Activated CD8-positive, alpha-beta memory T cell treated with anti-CD3 and anti-CD28 coated beads for 4 hours (primary cell): ENCODE measurements at regions not wholly inside any gene's neighbourhood (a gene's known extent, or its start where the extent isn't known, plus 50 kb on each side); places are given as distances from the start of the nearest gene placed in this dataset.
"Not testable (repeated sequence)": the region's sequence is repeated elsewhere in the genome, so short reads cannot be mapped to it uniquely, and the experiment has no call there.

Source experiments
- DNase-seq, 2 donors: peaks; one replicate each; pipeline ENCODE4 v3.0.0-alpha.2; 2020; ENCODE audit warnings: low read depth in 2 of 2

DNA sequence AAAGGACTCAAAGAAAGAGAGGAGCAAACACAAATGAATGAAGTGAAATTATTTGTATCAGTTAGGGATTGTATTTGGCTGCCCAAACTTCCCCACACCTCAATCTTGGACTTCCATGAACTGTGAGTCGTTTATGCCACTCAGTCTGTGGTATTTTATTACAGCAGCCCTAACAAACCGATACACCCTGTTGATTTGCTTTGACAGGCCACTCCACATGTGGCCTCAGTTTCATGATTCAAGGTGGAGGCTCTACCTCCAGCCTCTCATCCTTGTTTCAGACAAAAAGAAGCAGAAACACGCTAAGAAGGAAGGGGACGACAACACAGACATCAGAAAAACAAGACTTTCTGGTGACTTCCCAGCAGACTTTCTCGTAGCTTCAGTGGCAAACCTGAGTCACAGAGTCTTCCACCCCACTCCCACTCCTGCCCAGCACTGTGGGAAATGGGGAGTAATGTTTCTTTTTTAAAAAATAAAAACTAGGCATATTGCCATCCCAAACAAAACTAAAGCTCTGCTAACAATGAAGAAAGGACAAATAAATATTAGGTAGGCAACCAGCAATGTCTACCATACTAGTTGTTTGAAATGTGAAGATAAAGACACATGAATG is 52.2 kb upstream of the ABCA1 start:
- no peak for DNase-seq

DNA sequence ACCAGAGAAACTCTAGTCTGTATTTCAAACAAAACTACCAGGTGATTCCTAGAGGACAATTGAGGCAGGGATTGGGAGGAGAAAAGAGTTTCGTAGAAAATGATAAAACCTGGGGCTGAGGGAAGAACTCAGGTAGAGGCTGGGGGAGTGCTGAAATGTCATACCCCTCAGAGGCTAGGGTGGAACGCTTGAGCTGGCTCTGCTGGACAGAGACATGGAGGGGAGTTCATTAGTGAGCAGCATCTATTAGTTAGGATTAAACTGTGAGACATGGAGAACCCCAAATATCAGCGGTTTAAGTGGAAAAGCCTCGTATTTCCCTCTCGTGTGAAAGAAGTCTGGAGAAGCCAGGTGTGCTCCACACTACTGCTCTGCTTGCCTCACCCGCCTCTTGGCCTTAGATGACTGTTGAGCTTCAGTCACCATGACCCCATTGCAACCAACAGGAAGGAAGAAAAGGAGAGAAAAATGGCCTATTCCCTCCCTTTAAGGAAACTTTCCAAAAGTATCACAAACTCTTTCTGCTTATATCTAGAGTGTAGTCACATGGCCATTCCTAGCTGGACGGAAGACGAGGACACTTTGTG is 53.7 kb upstream of the ABCA1 start:
- DNase-seq, result no peak

DNA sequence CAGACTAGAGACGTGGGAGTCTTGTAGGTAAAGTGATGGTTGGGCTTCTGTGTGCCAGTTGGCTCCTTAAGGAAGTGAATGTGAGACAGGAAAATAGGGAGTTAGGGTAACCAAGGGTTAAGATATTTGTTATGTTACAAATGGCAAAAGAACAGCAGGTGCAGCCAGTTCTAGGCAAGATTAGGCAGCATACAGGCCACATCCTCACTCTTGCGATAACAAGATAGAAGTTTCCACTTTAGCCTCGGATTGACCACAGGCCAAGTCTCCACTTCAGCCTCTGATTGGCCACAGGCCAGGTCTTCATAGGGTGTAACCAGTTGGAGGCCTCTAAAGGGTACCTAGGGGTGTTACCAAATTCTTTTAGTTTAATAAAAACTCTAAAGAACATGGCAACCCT is 54.6 kb upstream of the ABCA1 start:
- no peak for DNase-seq

DNA sequence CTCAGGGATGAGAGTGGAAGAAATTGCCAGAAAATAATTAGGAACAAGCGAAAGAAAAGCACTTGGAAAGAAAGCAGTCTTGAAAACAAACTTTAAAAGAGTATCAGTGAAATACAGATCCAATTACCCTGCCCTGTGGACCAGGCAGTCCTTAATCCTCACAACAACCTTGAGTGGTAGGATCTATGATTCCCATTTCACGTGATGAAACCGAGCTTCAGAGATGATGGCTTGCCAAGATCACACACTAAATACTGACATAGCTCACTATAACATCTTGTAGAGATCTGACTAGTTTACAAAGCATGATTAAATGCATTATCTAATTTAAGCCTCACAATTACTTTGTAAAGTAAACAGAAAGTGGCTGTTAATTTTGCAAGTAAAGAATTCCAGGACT is 55.5 kb upstream of the ABCA1 start:
- no peak for DNase-seq

DNA sequence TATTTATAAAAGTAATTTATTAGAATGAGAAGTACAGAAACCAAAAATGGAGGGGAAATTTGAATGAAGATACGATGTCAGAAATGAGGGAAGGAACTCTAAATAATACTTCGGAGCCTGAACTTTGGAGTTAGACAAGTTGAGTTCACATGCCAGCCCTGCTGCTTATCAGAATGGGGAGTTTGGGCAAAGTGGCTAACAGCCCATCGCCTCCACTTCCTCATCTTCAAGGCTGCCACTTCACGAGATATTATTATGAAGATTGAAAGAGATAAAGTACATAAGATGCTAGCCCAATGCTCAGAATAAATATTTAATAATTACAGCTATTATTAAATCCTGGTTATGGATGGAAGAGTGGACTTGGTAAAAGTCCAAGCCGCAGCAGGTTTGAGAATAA is 56.2 kb upstream of the ABCA1 start:
- no peak for DNase-seq

DNA sequence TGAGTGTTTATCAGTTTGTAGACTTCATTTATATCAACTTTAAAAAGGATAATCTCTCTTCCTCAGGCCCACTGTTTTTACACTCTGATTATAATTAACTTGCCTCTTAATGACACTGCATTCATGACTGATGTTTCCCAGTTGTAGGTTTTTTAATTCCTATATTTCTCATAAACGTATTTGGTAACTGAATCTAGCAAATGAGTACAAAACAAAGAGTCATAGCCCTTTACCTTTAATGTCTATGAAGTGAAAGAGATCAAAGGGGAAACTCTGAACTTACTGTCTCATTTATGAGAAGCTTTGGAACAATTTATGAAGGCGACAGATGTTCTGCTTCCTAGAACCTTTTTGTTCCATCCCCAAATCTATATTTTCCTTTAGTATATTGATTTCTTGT is 56.6 kb upstream of the ABCA1 start:
- DNase-seq, result no peak

DNA sequence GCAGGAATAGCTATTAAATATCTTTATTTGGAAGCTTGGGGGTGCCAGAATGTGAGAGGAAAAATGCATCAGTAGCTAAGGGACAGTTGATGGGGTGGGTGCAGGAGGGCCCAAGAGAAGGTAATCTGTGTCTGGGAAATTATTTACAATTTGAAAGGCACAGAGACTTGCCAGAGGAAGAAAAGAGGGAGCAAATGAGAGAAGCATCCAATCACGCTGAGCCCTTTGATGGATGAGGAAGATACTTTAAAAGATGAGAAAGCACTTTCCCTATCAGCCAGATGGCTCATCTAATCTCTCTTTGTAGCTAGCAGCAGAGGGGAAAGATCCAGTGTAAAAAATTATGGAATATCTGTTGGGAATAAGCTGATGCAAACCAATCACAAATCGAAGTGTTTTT is 57.0 kb upstream of the ABCA1 start:
- DNase-seq, result no peak

DNA sequence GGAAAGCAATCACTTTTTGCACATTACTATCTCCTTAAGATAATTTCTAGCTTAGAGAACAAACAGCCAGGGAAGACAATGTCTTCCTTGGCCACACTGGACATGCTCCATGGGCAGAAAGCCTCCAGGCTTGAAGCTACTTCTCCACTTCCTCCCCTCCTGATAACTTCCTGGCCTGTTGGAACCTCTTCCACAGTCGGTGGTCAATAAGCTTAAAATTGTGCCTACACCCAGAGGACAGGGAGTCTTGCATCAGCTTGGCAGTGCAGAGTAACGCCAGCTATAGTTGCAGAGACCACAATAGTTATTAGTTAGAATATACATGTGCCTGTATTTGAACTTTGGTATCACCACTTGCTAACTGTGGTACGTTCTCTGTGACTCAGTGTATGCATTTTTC is 58.1 kb upstream of the ABCA1 start:
- no peak for DNase-seq

DNA sequence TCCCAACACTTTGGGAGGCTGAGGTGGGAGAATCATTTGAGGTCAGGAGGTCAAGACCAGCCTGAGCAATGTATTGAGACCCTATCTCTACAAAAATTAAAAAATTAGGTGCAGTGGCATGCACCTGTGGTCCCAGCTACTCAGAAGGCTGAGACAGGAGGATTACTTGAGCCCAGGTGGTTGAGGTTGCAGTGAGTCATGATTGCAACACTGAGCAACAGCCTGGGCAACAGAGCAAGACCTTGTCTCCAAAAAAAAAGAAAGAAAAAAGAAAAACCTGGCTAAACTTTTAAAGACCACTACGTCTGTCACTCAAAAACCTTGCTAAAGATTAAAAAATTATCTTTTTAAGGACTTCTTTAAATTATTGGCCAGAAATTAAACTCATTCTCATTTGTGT is 59.8 kb upstream of the ABCA1 start:
- no peak for DNase-seq

DNA sequence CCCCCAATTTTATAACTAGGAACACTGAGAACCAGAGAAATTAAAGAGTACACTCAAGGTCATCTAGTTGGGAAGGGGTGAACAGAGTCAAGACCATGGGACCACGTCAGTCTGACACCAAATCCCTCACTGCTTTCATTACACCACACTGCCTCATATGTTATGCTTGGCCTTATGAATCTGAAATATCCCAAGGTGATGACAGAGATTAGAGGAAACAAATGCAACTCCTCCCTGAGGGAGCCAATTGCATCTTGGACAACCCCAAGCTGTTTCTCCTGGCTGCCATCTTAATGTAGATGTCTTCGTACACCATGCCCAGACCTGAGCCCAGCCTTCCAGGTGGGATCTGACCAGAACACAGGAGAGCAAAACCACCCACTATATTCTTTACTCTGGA is 60.6 kb upstream of the ABCA1 start:
- DNase-seq, result no peak

DNA sequence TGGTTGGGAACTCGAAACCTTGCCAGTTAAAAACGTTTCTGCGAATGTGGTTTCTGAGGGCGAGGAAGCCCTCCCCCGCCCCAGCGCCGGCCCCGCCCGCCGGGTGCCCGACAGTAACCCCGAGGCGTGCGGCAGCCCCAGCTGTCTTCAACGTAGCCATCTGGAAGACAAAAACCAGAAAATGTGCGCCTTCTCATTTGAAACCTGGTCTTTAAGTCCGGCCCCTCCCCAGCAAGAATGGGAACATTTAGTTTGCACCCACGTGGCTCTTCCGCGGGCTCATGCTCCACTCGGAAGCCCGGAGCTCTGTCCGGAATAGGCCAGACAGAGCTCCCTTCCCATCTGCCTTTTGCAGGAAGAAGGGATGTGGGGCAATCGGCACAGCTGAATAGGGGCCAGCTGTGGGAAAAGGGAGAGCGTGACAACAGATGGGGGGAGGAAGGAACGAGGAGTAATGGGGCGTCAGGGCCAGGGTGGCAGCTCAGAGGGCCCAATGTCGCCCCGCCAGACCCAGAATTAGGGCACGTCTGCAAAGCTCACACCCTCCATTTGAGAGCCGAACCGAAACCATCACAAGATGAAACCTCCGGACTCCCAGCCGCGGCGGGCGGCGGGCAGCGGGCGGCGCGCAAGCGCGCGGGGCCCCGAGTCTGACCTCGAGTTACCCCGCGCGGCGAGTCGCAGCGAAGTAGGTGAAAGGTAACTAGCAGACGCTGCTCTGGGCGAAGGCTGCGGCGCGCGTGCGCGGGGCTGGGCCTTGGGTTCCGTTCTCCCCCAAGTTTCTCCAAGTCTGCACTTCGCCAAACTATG is 63.4 kb upstream of the ABCA1 start:
- DNase-seq, result peak; percentile 58 to 63

DNA sequence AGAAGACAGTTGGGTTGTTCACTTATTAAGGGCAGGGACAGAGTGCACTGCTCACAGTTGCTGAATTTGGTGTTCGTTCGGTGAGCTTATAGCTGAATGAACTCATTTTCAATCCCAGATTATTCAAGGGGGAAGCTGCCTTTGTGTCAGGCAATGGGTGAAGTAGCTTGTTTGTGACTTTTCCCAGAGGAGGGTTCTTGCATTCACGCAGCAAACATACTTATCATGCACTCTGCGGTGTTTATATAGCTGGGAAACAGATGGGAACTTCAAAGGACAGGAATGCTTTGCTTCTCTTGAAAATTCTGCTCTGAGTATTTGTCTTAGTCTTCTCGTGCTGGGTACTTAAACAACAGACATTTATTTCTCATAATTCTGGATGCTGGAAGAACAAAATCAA is 64.7 kb upstream of the ABCA1 start:
- DNase-seq, result no peak

DNA sequence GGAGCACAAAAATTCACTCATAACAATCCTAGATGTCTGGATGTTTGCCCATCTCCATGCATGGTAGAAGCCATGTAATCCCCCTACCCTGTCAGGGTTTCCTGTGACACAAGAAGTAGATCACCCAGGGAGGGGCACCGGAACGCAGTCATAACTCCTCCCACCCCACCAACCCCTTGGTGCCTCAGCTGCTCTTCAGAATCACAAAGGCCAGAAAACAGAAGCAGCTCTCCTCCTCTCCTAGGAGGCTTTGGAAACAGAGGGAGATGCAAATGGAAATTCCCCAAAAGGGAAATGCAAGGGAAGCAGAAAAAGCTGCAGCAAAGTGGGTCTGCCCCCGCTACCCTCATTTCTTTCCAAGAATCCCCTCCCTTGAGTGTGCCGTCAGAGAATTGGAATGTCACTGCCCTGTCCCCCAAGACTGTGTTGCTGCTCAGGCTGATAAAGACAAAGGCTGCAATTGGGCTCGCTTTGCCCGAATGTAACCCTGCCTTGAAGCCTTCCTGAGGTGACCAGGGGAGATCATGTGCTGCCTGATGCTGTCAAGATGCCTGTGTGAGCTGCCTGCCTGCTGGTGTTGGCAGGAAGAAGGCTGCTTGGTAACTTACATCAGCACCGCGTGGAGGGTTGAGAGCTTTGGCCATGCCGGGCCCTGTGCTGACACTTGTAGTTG is 65.5 kb upstream of the ABCA1 start:
- no peak for DNase-seq

DNA sequence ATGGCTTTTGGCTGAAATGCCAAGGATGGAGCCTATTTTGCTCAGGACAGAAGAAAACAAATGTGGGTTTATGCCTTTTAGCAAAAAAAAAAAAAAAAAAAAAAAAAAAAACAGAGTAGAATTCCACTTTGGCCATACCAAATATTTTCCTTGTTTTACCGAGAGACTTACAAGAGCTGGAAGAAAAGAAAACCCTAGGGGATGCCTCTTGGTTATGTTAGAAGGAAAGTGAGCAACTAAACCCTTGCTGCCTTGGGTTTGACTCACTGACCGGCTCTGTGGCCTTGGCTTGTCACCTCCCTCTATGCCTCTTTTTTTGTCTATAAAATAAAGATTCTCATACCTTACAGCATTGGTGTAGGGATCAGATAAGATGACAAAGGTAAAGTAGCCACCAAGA is 69.6 kb upstream of the ABCA1 start:
- no peak for DNase-seq

DNA sequence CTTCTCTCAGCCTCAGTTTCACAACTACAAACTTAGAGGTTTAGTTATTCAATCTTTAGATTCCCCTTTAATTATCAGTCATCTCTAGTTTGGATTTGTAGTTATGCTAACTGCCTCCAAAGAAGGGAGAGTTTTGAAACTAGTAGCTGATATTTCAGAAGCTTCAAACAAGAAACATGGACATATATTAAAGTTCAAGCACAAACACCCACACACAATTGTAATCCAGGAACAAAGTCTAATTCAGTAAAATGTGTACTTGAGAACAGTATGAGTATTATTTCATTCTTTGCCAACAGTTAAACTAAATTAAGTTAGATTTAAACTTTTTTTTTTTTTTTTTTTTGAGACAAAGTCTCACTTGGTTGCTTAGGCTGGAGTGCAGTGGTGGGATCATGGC is 71.2 kb upstream of the ABCA1 start:
- DNase-seq, result no peak

DNA sequence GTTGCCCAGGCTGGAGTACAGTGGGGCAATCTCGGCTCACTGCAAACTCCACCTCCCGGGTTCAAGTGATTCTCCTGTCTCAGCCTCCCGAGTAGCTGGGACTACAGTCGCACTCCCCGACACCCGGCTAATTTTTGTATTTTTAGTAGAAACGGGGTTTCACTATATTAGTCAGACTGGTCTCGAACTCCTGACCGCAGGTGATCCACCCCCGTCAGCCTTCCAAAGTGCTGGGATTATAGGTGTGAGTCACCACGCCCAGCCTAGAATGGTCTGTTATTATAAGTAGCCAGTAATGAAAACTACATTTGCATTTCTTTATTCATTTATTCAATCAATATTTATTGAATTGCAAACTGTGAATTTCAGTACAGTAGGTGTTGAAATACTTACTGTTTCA is 72.6 kb upstream of the ABCA1 start:
- not testable (repeated sequence) for DNase-seq

DNA sequence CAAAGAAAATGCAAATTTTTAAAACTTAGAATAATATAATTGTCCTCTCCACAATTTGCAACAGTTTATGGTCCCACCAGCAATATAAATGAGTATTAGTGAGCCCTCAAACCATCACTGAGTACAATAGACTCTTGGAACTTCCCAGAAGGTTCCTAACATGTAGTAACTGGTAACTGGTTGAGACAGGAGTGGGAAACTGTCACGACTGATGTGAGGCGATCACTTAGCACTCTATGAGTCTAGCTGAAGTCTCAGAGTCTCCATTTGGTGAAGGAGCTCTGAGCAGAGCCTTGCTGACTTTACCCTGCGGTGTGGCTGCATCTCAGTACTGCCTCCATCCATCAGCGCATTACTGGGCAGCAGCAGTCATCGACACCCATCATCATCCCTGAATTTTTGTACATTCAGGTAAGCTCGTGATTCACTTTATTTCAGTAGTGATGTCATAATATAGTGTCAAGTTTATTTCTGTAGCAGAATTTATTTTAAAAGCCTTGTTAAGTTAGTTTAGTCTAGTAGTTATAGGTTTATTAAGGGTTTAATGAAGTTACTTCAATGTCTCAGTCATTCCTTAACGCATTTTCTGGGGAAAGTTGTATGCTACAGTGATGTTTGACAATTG is 76.6 kb upstream of the ABCA1 start:
- DNase-seq, result no peak

DNA sequence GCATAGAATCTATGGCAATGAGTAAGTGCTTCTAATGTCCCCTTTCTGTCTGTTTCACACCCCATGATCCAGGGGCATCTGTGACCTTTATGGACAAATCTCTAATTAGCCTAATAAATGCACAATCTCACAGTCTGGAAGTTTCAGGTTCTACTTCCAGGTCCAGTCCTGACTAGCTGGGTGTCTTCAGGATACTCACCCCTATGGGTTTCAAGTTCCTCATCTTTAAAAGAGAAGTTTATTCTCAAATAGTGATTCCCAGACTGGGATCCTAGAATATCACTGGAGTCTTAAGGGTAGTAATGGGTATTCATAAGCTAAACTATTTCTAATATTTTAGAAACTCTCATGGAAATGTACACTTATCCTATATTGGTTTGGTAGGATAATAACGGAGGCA is 77.2 kb upstream of the ABCA1 start:
- no peak for DNase-seq

DNA sequence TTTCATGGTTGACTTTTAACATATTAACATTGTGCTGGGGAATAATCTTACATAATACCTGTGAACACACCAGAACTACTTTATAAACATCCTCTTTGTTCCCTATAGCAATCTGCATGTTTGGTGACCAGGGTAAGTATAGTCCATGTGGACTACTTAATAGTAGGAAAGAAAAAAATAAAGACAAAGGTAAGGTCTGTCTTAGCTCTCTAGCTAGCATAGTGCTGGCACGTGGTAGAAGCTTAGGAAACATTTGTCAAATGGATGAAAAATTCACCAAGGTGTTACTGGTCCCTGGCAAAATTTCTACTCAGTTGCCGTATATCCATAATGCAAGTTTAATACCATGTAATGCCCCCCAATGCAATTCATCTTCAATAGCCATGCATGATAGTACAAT is 78.6 kb upstream of the ABCA1 start:
- DNase-seq, result no peak

DNA sequence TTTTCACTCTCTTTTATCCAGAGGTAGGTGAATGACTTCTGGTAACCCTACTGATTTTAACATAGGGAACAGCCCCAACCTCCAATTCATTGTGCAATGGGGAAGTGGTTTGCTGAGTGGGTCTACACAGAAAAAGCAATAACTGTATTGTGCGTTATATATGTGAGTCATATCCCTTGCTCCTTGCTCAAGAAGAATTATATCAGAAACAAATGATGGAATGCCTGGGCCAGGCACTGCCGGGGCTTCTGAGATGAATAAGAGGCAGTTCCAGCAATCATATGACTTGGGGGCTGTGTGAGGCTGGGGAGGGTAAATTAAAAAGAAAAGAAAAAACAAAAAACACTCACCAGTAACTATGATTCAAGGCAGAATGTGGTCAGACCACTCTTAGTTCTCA is 79.2 kb upstream of the ABCA1 start:
- DNase-seq, result no peak

DNA sequence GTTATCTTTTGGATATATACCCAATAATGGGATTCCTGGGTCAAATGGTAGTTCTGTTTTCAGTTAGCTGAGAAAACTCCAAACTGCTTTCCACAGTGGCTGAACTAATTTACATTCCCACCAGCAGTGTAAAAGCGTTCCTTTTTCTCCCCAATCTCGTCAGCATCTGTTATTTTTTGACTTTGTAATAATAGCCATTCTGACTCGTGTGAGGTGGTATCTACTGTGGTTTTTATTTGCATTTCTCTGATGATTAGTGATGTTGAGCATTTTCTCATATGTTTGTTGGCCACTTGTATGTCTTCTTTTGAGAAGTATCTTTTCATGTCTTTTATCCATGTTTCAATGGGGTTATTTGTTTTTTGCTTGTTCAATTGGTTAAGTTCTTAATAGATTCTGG is 82.1 kb upstream of the ABCA1 start:
- DNase-seq, result not testable (repeated sequence)

DNA sequence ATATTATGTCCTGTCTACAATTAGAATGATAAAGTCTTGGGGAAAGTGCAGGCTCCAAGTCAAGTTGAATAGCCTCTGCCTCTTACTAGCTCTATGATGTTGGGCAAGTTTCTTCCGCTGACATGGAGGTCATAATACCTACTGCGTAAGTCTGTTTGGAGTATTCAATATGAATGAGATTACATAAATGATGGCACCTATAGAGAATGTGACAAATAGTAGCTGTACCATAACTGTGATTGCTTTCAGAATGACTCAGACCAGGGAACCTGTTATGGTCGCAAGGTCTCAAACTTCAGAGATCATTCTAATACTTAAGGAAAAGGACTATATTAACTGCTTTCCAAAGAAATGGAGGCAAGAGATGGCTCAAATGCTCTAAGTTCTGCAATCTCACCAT is 94.0 kb upstream of the ABCA1 start:
- DNase-seq, result no peak
